ENCODE measurements at regions not wholly inside any gene's neighbourhood (a gene's known extent, or its start where the extent isn't known, plus 50 kb on each side); places are given as distances from the start of the nearest gene placed in this dataset.

DNA sequence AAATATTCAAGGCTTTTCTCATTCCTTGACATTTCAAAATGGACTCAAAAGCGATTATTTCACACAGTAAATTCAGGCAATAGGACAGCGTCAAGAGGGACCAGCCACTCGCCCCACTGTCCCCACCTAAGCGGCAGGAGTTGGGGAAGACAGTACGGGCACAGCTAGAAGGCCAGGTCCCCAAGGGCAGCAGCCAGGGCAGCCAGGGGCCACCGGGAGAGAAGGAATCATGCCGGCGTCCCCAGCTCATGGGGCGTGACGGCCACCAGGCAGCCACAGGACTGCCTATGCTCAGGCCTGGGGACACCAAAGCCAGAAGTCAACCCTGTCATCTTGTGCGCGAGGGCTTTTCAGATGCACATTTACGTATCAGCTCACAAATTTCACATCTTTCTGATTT is 225.7 kb upstream of the PPP2R2D start:
- no peak for ATAC-seq (ENCODE audit: insufficient read depth, low FRiP score)
- WGBS, 2 donors = 84 to 86% methylated on average over 13 of the region's 13 CpGs
- Histone ChIP-seq H3K4me1 (ENCODE audit: control insufficient read depth in 5 of 5, insufficient read depth in 5 of 5, low read length in 5 of 5) (no peaks in the 10 kb centered on the region), H3K36me3 (ENCODE audit: control insufficient read depth in 4 of 4, insufficient read depth in 4 of 4, low read length in 4 of 4) (no peaks in the 10 kb centered on the region), H3K9ac (ENCODE audit: insufficient read depth in 1 of 2, low read length in 2 of 2) (no peak overlapping the region), H3K27me3 (ENCODE audit: control insufficient read depth in 3 of 3, insufficient read depth in 3 of 3, low read length in 2 of 3) (no peaks in the 10 kb centered on the region), H3K9me3 (ENCODE audit: control insufficient read depth in 4 of 4, insufficient read depth in 3 of 4, low read length in 3 of 4) (peaks cover 0 to 21% (median 2%) of the 10 kb centered on the region in 4 donors), H3K4me3 (no peak overlapping the region), H3K27ac (ENCODE audit: low read depth in 1 of 2, low read length in 1 of 2) (no peak overlapping the region)
- TF ChIP-seq, protein P1, sequence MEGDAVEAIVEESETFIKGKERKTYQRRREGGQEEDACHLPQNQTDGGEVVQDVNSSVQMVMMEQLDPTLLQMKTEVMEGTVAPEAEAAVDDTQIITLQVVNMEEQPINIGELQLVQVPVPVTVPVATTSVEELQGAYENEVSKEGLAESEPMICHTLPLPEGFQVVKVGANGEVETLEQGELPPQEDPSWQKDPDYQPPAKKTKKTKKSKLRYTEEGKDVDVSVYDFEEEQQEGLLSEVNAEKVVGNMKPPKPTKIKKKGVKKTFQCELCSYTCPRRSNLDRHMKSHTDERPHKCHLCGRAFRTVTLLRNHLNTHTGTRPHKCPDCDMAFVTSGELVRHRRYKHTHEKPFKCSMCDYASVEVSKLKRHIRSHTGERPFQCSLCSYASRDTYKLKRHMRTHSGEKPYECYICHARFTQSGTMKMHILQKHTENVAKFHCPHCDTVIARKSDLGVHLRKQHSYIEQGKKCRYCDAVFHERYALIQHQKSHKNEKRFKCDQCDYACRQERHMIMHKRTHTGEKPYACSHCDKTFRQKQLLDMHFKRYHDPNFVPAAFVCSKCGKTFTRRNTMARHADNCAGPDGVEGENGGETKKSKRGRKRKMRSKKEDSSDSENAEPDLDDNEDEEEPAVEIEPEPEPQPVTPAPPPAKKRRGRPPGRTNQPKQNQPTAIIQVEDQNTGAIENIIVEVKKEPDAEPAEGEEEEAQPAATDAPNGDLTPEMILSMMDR (IDR thresholded peaks at IDR 0.05; ENCODE audit: control extremely low read depth, extremely low read depth) = no peak
- DNase-seq = no peak

DNA sequence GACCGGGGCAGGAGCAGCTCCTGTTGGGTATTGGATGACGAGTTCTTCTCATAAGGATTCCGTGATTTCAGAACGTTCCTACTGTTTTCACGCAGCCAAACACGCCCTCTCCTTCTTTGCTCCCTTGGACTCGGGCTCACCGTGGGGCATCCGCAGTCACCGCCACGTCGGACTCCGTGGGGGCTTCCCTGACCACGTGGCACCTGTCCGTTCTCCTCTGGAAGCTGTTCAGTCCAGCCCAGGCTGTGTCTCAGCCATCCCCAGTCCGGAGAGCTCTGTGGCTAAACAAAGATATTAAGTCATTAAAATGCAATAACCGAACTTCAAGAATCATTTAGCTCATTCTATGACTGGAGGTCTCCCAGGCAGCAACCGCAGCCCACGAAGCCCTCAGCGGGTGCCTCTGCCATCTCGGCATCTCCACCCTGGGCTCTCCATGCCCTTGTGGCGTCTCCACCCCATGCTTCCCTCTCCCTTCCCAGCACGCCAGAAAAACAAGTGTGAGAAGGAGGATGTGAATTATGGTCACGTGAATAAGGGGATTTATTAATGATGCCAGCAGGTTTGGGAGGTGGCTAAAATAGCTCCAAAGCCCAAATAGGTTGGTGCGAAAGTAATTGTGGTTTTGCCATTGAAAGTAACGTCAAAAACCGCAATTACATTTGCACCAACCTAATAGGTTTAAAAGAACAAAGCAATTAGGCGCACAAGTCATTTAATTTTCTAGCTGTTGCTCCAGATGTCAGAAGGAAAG is 224.6 kb upstream of the PPP2R2D start:
- H3K27me3 ChIP-seq (ENCODE audit: control insufficient read depth in 3 of 3, insufficient read depth in 3 of 3, low read length in 2 of 3) = no peaks in the 10 kb centered on the region
- DNase-seq (no peak), ATAC-seq (ENCODE audit: insufficient read depth, low FRiP score) (no peak)
- no peaks in the 10 kb centered on the region for H3K4me1 ChIP-seq (ENCODE audit: control insufficient read depth in 5 of 5, insufficient read depth in 5 of 5, low read length in 5 of 5)
- H3K36me3 ChIP-seq (ENCODE audit: control insufficient read depth in 4 of 4, insufficient read depth in 4 of 4, low read length in 4 of 4) = no peaks in the 10 kb centered on the region
- 83 to 84% methylated on average over 28 of the region's 28 CpGs for whole genome bisulfite sequencing, 2 donors
- H3K9me3 ChIP-seq (ENCODE audit: control insufficient read depth in 4 of 4, insufficient read depth in 3 of 4, low read length in 3 of 4) = peaks cover 0 to 14% (median 2%) of the 10 kb centered on the region in 4 donors
- H3K27ac ChIP-seq (ENCODE audit: low read depth in 1 of 2, low read length in 1 of 2) = no peak overlapping the region
- no peak overlapping the region for H3K9ac ChIP-seq (ENCODE audit: insufficient read depth in 1 of 2, low read length in 2 of 2)
- TF ChIP-seq, protein P1 (IDR thresholded peaks at IDR 0.05; ENCODE audit: control extremely low read depth, extremely low read depth) = no peak
- H3K4me3 ChIP-seq = no peak overlapping the region

DNA sequence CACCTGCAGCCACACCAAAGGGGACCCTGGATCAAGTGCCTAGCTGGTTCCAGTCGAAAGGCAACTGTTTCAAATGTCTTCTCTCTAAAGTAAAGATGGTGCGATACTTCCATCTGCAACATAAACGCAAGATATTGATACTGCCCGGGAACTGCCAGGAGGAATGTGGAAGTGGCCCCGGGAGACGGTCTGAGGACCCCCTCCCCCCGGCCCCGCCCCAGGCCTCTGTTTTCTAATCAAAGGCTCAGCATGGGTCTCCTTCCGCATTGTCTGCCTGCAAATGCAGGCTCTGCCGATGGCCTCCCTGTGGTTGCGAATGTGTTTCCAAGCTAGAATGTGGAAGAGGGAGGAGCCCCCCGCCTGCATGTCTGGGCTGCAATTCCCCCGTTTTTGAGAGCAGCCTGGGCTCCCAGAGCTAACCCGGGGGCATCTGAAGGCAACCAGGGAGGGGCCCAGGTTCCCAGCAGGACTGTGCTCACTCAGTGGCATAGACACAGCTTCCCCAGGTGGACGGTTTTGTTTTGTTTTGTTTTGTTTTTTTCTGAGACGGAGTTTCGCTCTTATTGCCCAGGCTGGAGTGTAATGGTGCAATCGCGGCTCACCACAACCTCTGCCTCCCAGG is 223.9 kb upstream of the PPP2R2D start:
- TF ChIP-seq, protein P1 (IDR thresholded peaks at IDR 0.05; ENCODE audit: control extremely low read depth, extremely low read depth) = no peak
- Histone ChIP-seq H3K36me3 (ENCODE audit: control insufficient read depth in 4 of 4, insufficient read depth in 4 of 4, low read length in 4 of 4) (no peaks in the 10 kb centered on the region), H3K9ac (ENCODE audit: insufficient read depth in 1 of 2, low read length in 2 of 2) (no peak overlapping the region), H3K4me1 (ENCODE audit: control insufficient read depth in 5 of 5, insufficient read depth in 5 of 5, low read length in 5 of 5) (no peaks in the 10 kb centered on the region), H3K4me3 (no peak overlapping the region), H3K27me3 (ENCODE audit: control insufficient read depth in 3 of 3, insufficient read depth in 3 of 3, low read length in 2 of 3) (no peaks in the 10 kb centered on the region), H3K9me3 (ENCODE audit: control insufficient read depth in 4 of 4, insufficient read depth in 3 of 4, low read length in 3 of 4) (peaks cover 0 to 10% (median under 1%) of the 10 kb centered on the region in 4 donors), H3K27ac (ENCODE audit: low read depth in 1 of 2, low read length in 1 of 2) (no peak overlapping the region)
- WGBS, 2 donors = 25 to 34% methylated on average over 19 of the region's 19 CpGs
- no peak for ATAC-seq (ENCODE audit: insufficient read depth, low FRiP score)
- no peak for DNase-seq
